Caco-2 (cell line): ENCODE measurements at regions not wholly inside any gene's neighbourhood (a gene's known extent, or its start where the extent isn't known, plus 50 kb on each side); places are given as distances from the start of the nearest gene placed in this dataset.

ENCODE experiments used
- BruUV-seq: library from RNA; stranded (reverse); fragments of 400-500 nt; replicated peaks from 2 replicates; lab custom pipeline; 2021; lab: Mats Ljungman, UMichigan
- CTCF ChIA-PET: fragments of 300-600 bp; sonication (Branson Sonifier 250); formaldehyde crosslinking; loops from one replicate; lab custom pipeline; 2022; ENCODE audit warnings: antibody characterized with exemption; lab: Charles Lee
- POLR2A ChIA-PET: fragments of 300-600 bp; sonication (Branson Sonifier 250); formaldehyde crosslinking; loops from one replicate; lab custom pipeline; 2022; ENCODE audit warnings: antibody characterized with exemption; lab: Charles Lee
- DNase-seq, 2 experiments: peaks; one replicate each; pipeline versions ENCODE4 v3.0.0 to v3.0.0-alpha.2; 2020 to 2022
- H3K27me3 ChIP-seq: replicated peaks from 2 replicates; pipeline ENCODE4 v1.6.0; 2011; ENCODE audit warnings: low read length; ENCODE audit not compliant: control insufficient read depth, insufficient read depth
- H3K36me3 ChIP-seq: 2 replicates; pipeline ENCODE4 v1.5.1; 2011; ENCODE audit warnings: low read length; ENCODE audit not compliant: control insufficient read depth, insufficient read depth
- H3K4me1 ChIP-seq: fragments of 250-450 bp; sonication (Bioruptor Pico); 2 replicates; pipeline ENCODE4 v1.5.1; 2020; ENCODE audit warnings: mild to moderate bottlenecking
- H3K4me3 ChIP-seq: 2 replicates; pipeline ENCODE4 v1.5.1; 2011; ENCODE audit warnings: low read depth, mild to moderate bottlenecking, control low read depth, low read length
- H3K9me3 ChIP-seq: fragments of 250-450 bp; sonication (Bioruptor Pico); 2 replicates; pipeline ENCODE4 v1.5.1; 2020; ENCODE audit warnings: mild to moderate bottlenecking, moderate library complexity
- H3K27ac Mint-ChIP-seq: one replicate; pipeline ENCODE4 v1.8.0; 2022; ENCODE audit warnings: mixed read lengths; ENCODE audit not compliant: unreplicated experiment
- H3K27me3 Mint-ChIP-seq: one replicate; pipeline ENCODE4 v1.8.0; 2022; ENCODE audit warnings: mixed read lengths; ENCODE audit not compliant: insufficient read depth, unreplicated experiment
- H3K36me3 Mint-ChIP-seq: one replicate; pipeline ENCODE4 v1.8.0; 2022; ENCODE audit warnings: mild to moderate bottlenecking, mixed read lengths; ENCODE audit not compliant: insufficient read depth, unreplicated experiment
- H3K4me1 Mint-ChIP-seq: one replicate; pipeline ENCODE4 v1.8.0; 2022; ENCODE audit warnings: low read depth, mixed read lengths; ENCODE audit not compliant: unreplicated experiment
- H3K4me3 Mint-ChIP-seq: one replicate; pipeline ENCODE4 v1.8.0; 2022; ENCODE audit warnings: mild to moderate bottlenecking, moderate library complexity, mixed read lengths; ENCODE audit not compliant: unreplicated experiment
- H3K9me3 Mint-ChIP-seq: one replicate; pipeline ENCODE4 v1.8.0; 2022; ENCODE audit warnings: mixed read lengths; ENCODE audit not compliant: unreplicated experiment
- CTCF ChIP-seq, 2 experiments: fragments of 200-600 bp in 1 of 2; IDR thresholded peaks; 1 replicate in 1 of 2; 2 replicates in 1 of 2; pipeline versions ENCODE4 v1.5.1 to v1.8.0; 2011 to 2022; ENCODE audit warnings: antibody characterized with exemption in 1 of 2, control low read depth in 1 of 2, inconsistent platforms in 1 of 2, low read depth in 1 of 2, low read length in 1 of 2, mild to moderate bottlenecking in 1 of 2, moderate library complexity in 1 of 2; ENCODE audit not compliant: insufficient read depth in 1 of 2, severe bottlenecking in 1 of 2, unreplicated experiment in 1 of 2
- intact Hi-C: fragments of 100-400 bp; cut with micrococcal nuclease; formaldehyde crosslinking; loops from one replicate; pipeline ENCODE4 v1.10.0; 2022; ENCODE audit not compliant: unreplicated experiment

GRCh38 chr19:28841531-28841930 lies 371.4 kb downstream of the UQCRFS1 start:
- ChIA-PET POLR2A (no interaction called here), CTCF (no interaction called here)
- Histone ChIP-seq H3K36me3 (no peaks in the 10 kb centered on the region), H3K4me1 (no peaks in the 10 kb centered on the region), H3K4me3 (no peak overlapping the region), H3K27me3 (no peaks in the 10 kb centered on the region), H3K9me3 (no peaks in the 10 kb centered on the region)
- DNase-seq = no peak
- Mint-ChIP-seq H3K4me3 (no peak overlapping the region), H3K27ac (no peak overlapping the region), H3K4me1 (no peaks in the 10 kb centered on the region), H3K36me3 (no peaks in the 10 kb centered on the region), H3K9me3 (no peaks in the 10 kb centered on the region), H3K27me3 (peaks cover 4% of the 10 kb centered on the region)
- intact Hi-C loops = no loop called here
- TF ChIP-seq CTCF (IDR thresholded peaks at IDR 0.05; ENCODE audit: insufficient read depth in 1 of 2, low read depth in 1 of 2, low read length in 1 of 2, severe bottlenecking in 1 of 2, unreplicated experiment in 1 of 2) = no peak
- BruUV-seq = no TSS peak

DNA sequence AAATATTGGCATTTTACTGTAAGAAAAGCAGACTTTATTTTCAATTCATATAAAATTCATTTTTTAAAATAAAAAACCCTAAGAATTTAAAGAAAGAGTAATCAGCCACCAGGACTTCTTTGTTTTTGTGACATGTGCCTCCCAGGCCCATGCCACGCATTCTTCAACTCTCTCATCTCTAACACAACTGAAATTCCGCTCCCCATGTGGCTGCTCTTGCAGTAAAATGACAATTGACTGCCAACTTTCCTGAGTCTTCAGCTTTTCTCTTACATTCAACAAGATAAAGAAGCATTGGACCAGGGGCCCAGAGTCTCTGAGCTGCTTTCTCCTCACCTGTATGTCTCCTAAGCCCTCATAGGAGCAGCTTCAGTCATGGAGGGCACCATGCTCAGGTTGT lies 372.1 kb downstream of the UQCRFS1 start:
- H3K4me3 ChIP-seq = no peak overlapping the region
- H3K36me3 ChIP-seq = no peaks in the 10 kb centered on the region
- ChIA-PET CTCF (no interaction called here), POLR2A (no interaction called here)
- H3K27me3 Mint-ChIP-seq = peaks cover 5% of the 10 kb centered on the region
- H3K4me1 ChIP-seq = no peaks in the 10 kb centered on the region
- H3K27me3 ChIP-seq = no peaks in the 10 kb centered on the region
- BruUV-seq = no TSS peak
- no peak for TF ChIP-seq CTCF (IDR thresholded peaks at IDR 0.05; ENCODE audit: insufficient read depth in 1 of 2, low read depth in 1 of 2, low read length in 1 of 2, severe bottlenecking in 1 of 2, unreplicated experiment in 1 of 2)
- no peaks in the 10 kb centered on the region for H3K9me3 Mint-ChIP-seq
- H3K4me1 Mint-ChIP-seq = no peaks in the 10 kb centered on the region
- intact Hi-C loops = no loop called here
- H3K36me3 Mint-ChIP-seq = no peaks in the 10 kb centered on the region
- no peak overlapping the region for H3K27ac Mint-ChIP-seq
- no peak overlapping the region for H3K4me3 Mint-ChIP-seq
- no peaks in the 10 kb centered on the region for H3K9me3 ChIP-seq
- no peak for DNase-seq

DNA sequence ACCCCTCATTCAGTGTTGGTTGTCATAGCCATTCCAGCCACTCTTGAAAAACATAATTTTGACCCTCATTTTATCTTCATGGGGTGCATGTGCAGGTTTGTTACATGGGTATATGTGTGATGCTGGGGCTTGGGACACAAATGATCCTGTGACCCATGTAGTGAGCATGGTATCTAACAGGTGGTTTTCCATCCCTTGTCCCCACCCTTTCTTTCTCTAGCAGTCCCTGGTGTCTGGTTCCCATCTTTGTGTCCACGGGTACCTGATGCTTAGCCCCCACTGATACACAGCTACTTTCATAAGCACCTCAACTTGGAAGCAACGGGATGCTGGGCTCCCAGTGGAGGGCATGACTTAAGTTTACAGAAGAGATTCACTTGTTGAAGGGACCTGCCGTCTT lies 373.5 kb downstream of the UQCRFS1 start:
- ChIA-PET CTCF (no interaction called here), POLR2A (no interaction called here)
- H3K36me3 Mint-ChIP-seq = no peaks in the 10 kb centered on the region
- H3K27me3 ChIP-seq = no peaks in the 10 kb centered on the region
- no peaks in the 10 kb centered on the region for H3K4me1 Mint-ChIP-seq
- peaks cover 10% of the 10 kb centered on the region for H3K27me3 Mint-ChIP-seq
- no peaks in the 10 kb centered on the region for H3K4me1 ChIP-seq
- no peak overlapping the region for H3K4me3 Mint-ChIP-seq
- no peaks in the 10 kb centered on the region for H3K36me3 ChIP-seq
- DNase-seq = no peak
- intact Hi-C loops = no loop called here
- no peaks in the 10 kb centered on the region for H3K9me3 Mint-ChIP-seq
- no peaks in the 10 kb centered on the region for H3K9me3 ChIP-seq
- no peak overlapping the region for H3K4me3 ChIP-seq
- H3K27ac Mint-ChIP-seq = no peak overlapping the region
- no TSS peak for BruUV-seq
- no peak for TF ChIP-seq CTCF (IDR thresholded peaks at IDR 0.05; ENCODE audit: insufficient read depth in 1 of 2, low read depth in 1 of 2, low read length in 1 of 2, severe bottlenecking in 1 of 2, unreplicated experiment in 1 of 2)
